ENCODE measurements at regions not wholly inside any gene's neighbourhood (a gene's known extent, or its start where the extent isn't known, plus 50 kb on each side); places are given as distances from the start of the nearest gene placed in this dataset.

- no peak overlapping the region for H3K18ac ChIP-seq (ENCODE audit: extremely low read depth, low read length)
- no peak overlapping the region for H2BK12ac ChIP-seq (ENCODE audit: low read depth, low read length)
- CTCF ChIA-PET (ENCODE audit: partially characterized antibody) = interaction anchor here (0.6 kb wide), 1 partner anchor 75 kb away, joined by 4 read pairs; no protein-coding TSS in a partner anchor
- no peak overlapping the region for H2AFZ ChIP-seq (ENCODE audit: low read length)
- no peaks in the 10 kb centered on the region for H3K79me1 ChIP-seq (ENCODE audit: low read depth, low read length)
- H3K14ac ChIP-seq (ENCODE audit: insufficient read length) = no peak overlapping the region
- no peak overlapping the region for H4K8ac ChIP-seq (ENCODE audit: extremely low read depth, insufficient read depth, low read length)
- POLR2A ChIA-PET (ENCODE audit: partially characterized antibody) = no interaction called here
- no peaks in the 10 kb centered on the region for H4K20me1 ChIP-seq (replicated peaks in 1 of 2; ENCODE audit: control insufficient read depth in 1 of 2, insufficient read depth in 2 of 2, low read length in 2 of 2)
- no peak overlapping the region for H4K91ac ChIP-seq (replicated peaks; ENCODE audit: insufficient read length, low read length)
- no peaks in the 10 kb centered on the region for H3K27me3 ChIP-seq (replicated peaks in 1 of 4; ENCODE audit: control insufficient read depth in 3 of 4, extremely low read depth in 1 of 4, insufficient read depth in 3 of 4, low read length in 3 of 4)
- no peak overlapping the region for H2BK5ac ChIP-seq (ENCODE audit: low read depth, low read length)
- FAIRE-seq (no peak), DNase-seq (ENCODE audit: low read depth in 1 of 2, low spot score in 2 of 2) (no peak)
- H3K79me2 ChIP-seq (ENCODE audit: control insufficient read depth in 1 of 2, insufficient read depth in 2 of 2, low read length in 2 of 2) = no peaks in the 10 kb centered on the region
- H3K56ac ChIP-seq (replicated peaks; ENCODE audit: insufficient read length, low read depth, low read length) = no peak overlapping the region
- no peak overlapping the region for H3K9ac ChIP-seq (replicated peaks in 1 of 4; ENCODE audit: extremely low read depth in 1 of 4, low read depth in 3 of 4, low read length in 3 of 4)
- H3K23ac ChIP-seq (ENCODE audit: insufficient read length) = no peak overlapping the region
- 93% methylated on average over 2 of the region's 2 CpGs; no CpG with 5 or more reads in 1 of the 2 experiments for WGBS, 2 experiments (ENCODE audit: extremely low coverage in 1 of 2, insufficient coverage in 1 of 2, insufficient read length in 1 of 2, insufficient replicate concordance in 2 of 2, low coverage in 1 of 2, low lambda C conversion rate in 2 of 2, missing lambda C conversion rate in 1 of 2)
- H3K4ac ChIP-seq (replicated peaks; ENCODE audit: insufficient read length, low read depth, low read length) = no peak overlapping the region
- H2AK5ac ChIP-seq (ENCODE audit: low read depth, low read length) = no peak overlapping the region
- no peaks in the 10 kb centered on the region for H3K36me3 ChIP-seq (ENCODE audit: control insufficient read depth in 2 of 4, insufficient read depth in 4 of 4, low read length in 3 of 4)
- H3K4me2 ChIP-seq (ENCODE audit: insufficient read depth in 1 of 2, low read depth in 2 of 2, low read length in 2 of 2) = no peak overlapping the region
- H3K23me2 ChIP-seq (ENCODE audit: low read depth, low read length) = no peaks in the 10 kb centered on the region
- H2BK120ac ChIP-seq (replicated peaks; ENCODE audit: low read depth, low read length) = no peak overlapping the region
- no peak overlapping the region for H2BK15ac ChIP-seq (ENCODE audit: low read length)
- peaks cover 0 to 2% of the 10 kb centered on the region in 2 experiments; a peak in 1 of 4 replicates for H3K9me3 ChIP-seq (ENCODE audit: insufficient read depth in 2 of 2, low read depth in 1 of 2, low read length in 1 of 2)
- no peak overlapping the region for H2BK20ac ChIP-seq (ENCODE audit: low read length)
- H4K5ac ChIP-seq (ENCODE audit: insufficient read length, low read depth, low read length) = no peak overlapping the region
- H3K4me1 ChIP-seq (replicated peaks in 1 of 4; ENCODE audit: control insufficient read depth in 3 of 4, insufficient read depth in 4 of 4, low read length in 3 of 4) = no peaks in the 10 kb centered on the region
- H3K27ac ChIP-seq (ENCODE audit: low read depth, low read length) = no peak overlapping the region
- no peak overlapping the region for H3K4me3 ChIP-seq (ENCODE audit: extremely low read depth in 1 of 4, insufficient read depth in 2 of 4, low read depth in 3 of 4, low read length in 4 of 4)
- TF ChIP-seq TCF12 (IDR thresholded peaks at IDR 0.05; ENCODE audit: low read depth, low read length) (no peak), SRF (IDR thresholded peaks at IDR 0.05; ENCODE audit: low read depth, low read length) (no peak), RFX5 (IDR thresholded peaks at IDR 0.05; ENCODE audit: borderline replicate concordance, low read depth, low read length) (no peak), SP4 (IDR thresholded peaks at IDR 0.05; ENCODE audit: low read length) (no peak), TAF1 (IDR thresholded peaks at IDR 0.05; ENCODE audit: low read depth, low read length) (no peak), FOSL1 (IDR thresholded peaks at IDR 0.05; ENCODE audit: insufficient read depth, low read depth, low read length) (no peak), CBX5 (IDR thresholded peaks at IDR 0.05; ENCODE audit: low read depth, low read length) (no peak), USF2 (IDR thresholded peaks at IDR 0.05; ENCODE audit: low read length) (no peak), HDAC2 (IDR thresholded peaks at IDR 0.05; ENCODE audit: borderline replicate concordance in 1 of 2, low read depth in 2 of 2, low read length in 2 of 2) (no peak), ATF2 (IDR thresholded peaks at IDR 0.05; ENCODE audit: low read length) (no peak), GTF2F1 (IDR thresholded peaks at IDR 0.05; ENCODE audit: borderline replicate concordance, low read depth, low read length) (no peak), SIX5 (IDR thresholded peaks at IDR 0.05; ENCODE audit: low read depth, low read length) (no peak), CHD2 (IDR thresholded peaks at IDR 0.05; ENCODE audit: low read length) (no peak)
Measured at GRCh38 chr5:29750453-29750852, 1443.0 kb upstream of the CDH6 start.

Measured in H1 (cell line).